HCT116 (cell line): ENCODE measurements at regions not wholly inside any gene's neighbourhood (a gene's known extent, or its start where the extent isn't known, plus 50 kb on each side); places are given as distances from the start of the nearest gene placed in this dataset.

ENCODE experiments used
- ATAC-seq: fragments of 200-7000 bp; cut with Tn5 transposase; 2 replicates; pipeline ENCODE4 v1.9.1; 2020; ENCODE audit warnings: mild to moderate bottlenecking, moderate library complexity
- BruUV-seq: library from RNA; stranded (reverse); fragments of 400-500 nt; replicated peaks from 2 replicates; lab custom pipeline; 2021; lab: Mats Ljungman, UMichigan
- CTCF ChIA-PET: fragments of 300-600 bp; sonication (Branson Sonifier 250); formaldehyde crosslinking; loops from one replicate; lab custom pipeline; 2021; ENCODE audit warnings: antibody characterized with exemption; lab: Charles Lee
- POLR2A ChIA-PET: fragments of 300-600, 350-600 bp; sonication (Branson Sonifier 250); formaldehyde crosslinking; loops from one replicate; lab custom pipeline; 2021; ENCODE audit warnings: antibody characterized with exemption; lab: Charles Lee
- RAD21 ChIA-PET, 2 experiments: fragments of 300-600 bp; sonication (Branson Sonifier 250); formaldehyde crosslinking; loops; one replicate each; lab custom pipeline; 2023; ENCODE audit warnings: low total read pairs in 2 of 2; ENCODE audit not compliant: uncharacterized antibody in 2 of 2, unreplicated experiment in 2 of 2, low non-redundant PET in 1 of 2; lab: Charles Lee
- DNase-seq: peaks from one replicate; pipeline ENCODE4 v3.0.0-alpha.2; 2010; ENCODE audit warnings: low read depth, low spot score
- H2AFZ ChIP-seq: fragments of 200-600 bp; shearing (Covaris generic), sonication (generic); 2 replicates; pipeline ENCODE4 v1.6.1; 2017; ENCODE audit warnings: low read depth, mixed run types, mixed read lengths, antibody characterized with exemption, low read length; ENCODE audit not compliant: poor library complexity, severe bottlenecking
- H3K27ac ChIP-seq: 2 replicates; pipeline ENCODE4 v1.5.1; 2012; ENCODE audit warnings: low read depth, low read length
- H3K27me3 ChIP-seq: fragments of 200-600 bp; sonication (generic); 2 replicates; pipeline ENCODE4 v1.6.1; 2016; ENCODE audit warnings: mixed run types, low read length, mixed read lengths; ENCODE audit not compliant: insufficient read depth
- H3K36me3 ChIP-seq, 2 experiments: fragments of 200-500 bp in 1 of 2; fragments of 200-600 bp in 1 of 2; sonication (Bioruptor generic) in 1 of 2; sonication (generic) in 1 of 2; 2 replicates each; pipeline versions ENCODE4 v1.5.1 to v1.6.1; 2014 to 2016; ENCODE audit warnings: low read length in 2 of 2, inconsistent platforms in 1 of 2, mixed read lengths in 1 of 2, mixed run types in 1 of 2; ENCODE audit not compliant: insufficient read depth in 2 of 2, control insufficient read depth in 1 of 2
- H3K4me1 ChIP-seq, 2 experiments: fragments of 200-600 bp in 1 of 2; sonication (generic) in 1 of 2; 2 replicates each; pipeline versions ENCODE4 v1.5.1 to v1.6.1; 2012 to 2017; ENCODE audit warnings: low read length in 2 of 2, inconsistent platforms in 1 of 2, mild to moderate bottlenecking in 1 of 2, mixed read lengths in 1 of 2, mixed run types in 1 of 2, moderate library complexity in 1 of 2; ENCODE audit not compliant: insufficient read depth in 2 of 2, control insufficient read depth in 1 of 2
- H3K4me2 ChIP-seq: fragments of 200-600 bp; sonication (generic); 2 replicates; pipeline ENCODE4 v1.6.1; 2017; ENCODE audit warnings: mixed run types, low read length, mixed read lengths
- H3K4me3 ChIP-seq, 2 experiments: fragments of 200-600 bp in 1 of 2; sonication (generic) in 1 of 2; replicated peaks in 1 of 2; 2 replicates each; pipeline ENCODE4 v1.5.1; 2011 to 2016; ENCODE audit warnings: low read length in 2 of 2, control low read depth in 1 of 2, low read depth in 1 of 2, mild to moderate bottlenecking in 1 of 2, mixed read lengths in 1 of 2, mixed run types in 1 of 2
- H3K79me2 ChIP-seq: fragments of 200-600 bp; sonication (generic); 2 replicates; pipeline ENCODE4 v1.6.1; 2017; ENCODE audit warnings: mild to moderate bottlenecking, mixed run types, low read length, moderate library complexity, mixed read lengths; ENCODE audit not compliant: insufficient read depth
- H3K9ac ChIP-seq: fragments of 200-600 bp; sonication (generic); 2 replicates; pipeline ENCODE4 v1.6.1; 2016; ENCODE audit warnings: low read length, mixed read lengths
- H3K9me2 ChIP-seq: fragments of 200-600 bp; sonication (generic), shearing (Covaris generic); 2 replicates; pipeline ENCODE4 v1.6.1; 2017; ENCODE audit warnings: mixed run types, mild to moderate bottlenecking, moderate library complexity; ENCODE audit not compliant: insufficient read depth
- H3K9me3 ChIP-seq, 2 experiments: fragments of 200-500 bp in 1 of 2; fragments of 200-600 bp in 1 of 2; sonication (Bioruptor generic) in 1 of 2; sonication (generic) in 1 of 2; 2 replicates each; pipeline ENCODE4 v1.6.1; 2014 to 2017; ENCODE audit warnings: low read length in 2 of 2, mixed read lengths in 2 of 2, inconsistent platforms in 1 of 2, low read depth in 1 of 2, mild to moderate bottlenecking in 1 of 2, mixed run types in 1 of 2, moderate library complexity in 1 of 2; ENCODE audit not compliant: control insufficient read depth in 1 of 2, insufficient read depth in 1 of 2
- H4K20me1 ChIP-seq: fragments of 200-600 bp; sonication (generic), shearing (Covaris generic); 2 replicates; pipeline ENCODE4 v1.6.1; 2017; ENCODE audit warnings: mixed run types, mild to moderate bottlenecking, moderate library complexity; ENCODE audit not compliant: insufficient read depth
- CBX3 ChIP-seq: IDR thresholded peaks from 2 replicates; pipeline ENCODE4 v1.6.1; 2012; ENCODE audit warnings: low read depth
- CEBPB ChIP-seq: IDR thresholded peaks from 2 replicates; pipeline ENCODE4 v1.6.1; 2012; ENCODE audit warnings: low read depth
- EGR1 ChIP-seq: IDR thresholded peaks from 2 replicates; pipeline ENCODE4 v1.6.1; 2012; ENCODE audit warnings: low read depth
- ELF1 ChIP-seq: IDR thresholded peaks from 2 replicates; pipeline ENCODE4 v1.6.1; 2012; ENCODE audit warnings: low read depth, borderline replicate concordance
- EZH2 ChIP-seq: fragments of 200-600 bp; sonication (generic); IDR thresholded peaks from 2 replicates; pipeline ENCODE4 v1.6.1; 2017; ENCODE audit warnings: antibody characterized with exemption, mixed run types
- FOSL1 ChIP-seq: IDR thresholded peaks from 2 replicates; pipeline ENCODE4 v1.6.1; 2012; ENCODE audit warnings: low read depth
- POLR2A ChIP-seq: IDR thresholded peaks from 2 replicates; pipeline ENCODE4 v1.7.0; 2011; ENCODE audit warnings: borderline replicate concordance; ENCODE audit not compliant: insufficient read depth, insufficient read length; ENCODE audit errors: extremely low read depth
- POLR2AphosphoS5 ChIP-seq: IDR thresholded peaks from 2 replicates; pipeline ENCODE4 v1.6.1; 2011; ENCODE audit warnings: mild to moderate bottlenecking, low read depth, low read length, moderate library complexity
- SIN3A ChIP-seq: IDR thresholded peaks from 2 replicates; pipeline ENCODE4 v1.6.1; 2012; ENCODE audit warnings: low read depth
- SP1 ChIP-seq: IDR thresholded peaks from 2 replicates; pipeline ENCODE4 v1.6.1; 2012; ENCODE audit warnings: low read depth
- SRF ChIP-seq: IDR thresholded peaks from 2 replicates; pipeline ENCODE4 v1.6.1; 2012; ENCODE audit warnings: low read depth
- TCF7L2 ChIP-seq: IDR thresholded peaks from 2 replicates; pipeline ENCODE4 v1.7.0; 2011; ENCODE audit warnings: borderline replicate concordance, inconsistent platforms; ENCODE audit not compliant: insufficient read depth, insufficient read length; ENCODE audit errors: extremely low read depth
- ZNF274 ChIP-seq: fragments of 200-500 bp; sonication (Bioruptor generic); IDR thresholded peaks from 2 replicates; pipeline ENCODE4 v1.6.1; 2014; ENCODE audit warnings: mild to moderate bottlenecking, low read depth, low read length, inconsistent platforms
- intact Hi-C: fragments of 100-400 bp; cut with micrococcal nuclease; formaldehyde crosslinking; loops from 2 replicates; pipeline ENCODE4 v1.10.0; 2022
- TF ChIP-seq, protein P1 (sequence below): IDR thresholded peaks from 2 replicates; pipeline ENCODE4 v1.6.1; 2012
- TF ChIP-seq, protein P2 (sequence below), 3 experiments: fragments of 200-600 bp in 1 of 3; sonication (generic) in 1 of 3; IDR thresholded peaks in 2 of 3; conservative IDR thresholded peaks in 1 of 3; 2 replicates each; pipeline ENCODE4 v1.5.1; 2012 to 2017; ENCODE audit warnings: low read depth in 2 of 3, low read length in 2 of 3, antibody characterized with exemption in 1 of 3, borderline replicate concordance in 1 of 3, control low read depth in 1 of 3, mild to moderate bottlenecking in 1 of 3, mixed read lengths in 1 of 3, mixed run types in 1 of 3, moderate library complexity in 1 of 3; ENCODE audit not compliant: insufficient read depth in 1 of 3

DNA sequence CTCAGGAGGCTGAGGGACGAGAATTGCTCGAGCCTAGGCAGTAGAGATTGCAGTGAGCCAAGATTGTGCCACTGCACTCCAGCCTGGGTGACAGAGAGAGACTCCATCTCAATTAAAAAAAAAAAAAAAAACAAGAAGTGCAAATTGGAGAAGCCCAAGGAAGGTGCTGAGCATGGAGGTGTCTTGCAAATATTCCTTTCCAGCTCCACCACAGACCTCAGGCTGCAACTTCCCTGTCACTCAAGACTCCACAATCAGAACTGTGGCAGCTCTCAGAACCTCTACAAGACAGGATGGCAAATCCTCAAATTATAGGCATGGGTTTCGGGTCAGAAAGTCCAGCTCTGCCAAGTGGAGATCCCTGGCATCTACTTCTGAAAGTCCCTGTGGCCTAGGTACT is 104.4 kb upstream of the TIAM1 start:
- Histone ChIP-seq H3K27ac (no peak overlapping the region), H3K9me2 (no peaks in the 10 kb centered on the region), H3K9ac (no peak overlapping the region), H4K20me1 (no peaks in the 10 kb centered on the region), H3K4me3 (no peak overlapping the region), H3K36me3 (no peaks in the 10 kb centered on the region), H3K4me2 (no peak overlapping the region), H3K4me1 (no peaks in the 10 kb centered on the region), H3K9me3 (no peaks in the 10 kb centered on the region), H3K79me2 (no peaks in the 10 kb centered on the region), H3K27me3 (no peaks in the 10 kb centered on the region), H2AFZ (no peak overlapping the region)
- ChIA-PET RAD21 (no interaction called here), CTCF (no interaction called here), POLR2A (interaction anchor here (0.7 kb wide), 1 partner anchor 63 kb away, joined by 3 read pairs; no protein-coding TSS in a partner anchor)
- ATAC-seq, result no peak
- intact Hi-C loops, result no loop called here
- no peak for DNase-seq
- TF ChIP-seq POLR2A (no peak), SIN3A (no peak), EGR1 (no peak), FOSL1 (no peak), ELF1 (no peak), TCF7L2 (no peak), EZH2 (no peak), SRF (no peak), CBX3 (no peak), SP1 (no peak), ZNF274 (no peak), POLR2AphosphoS5 (no peak), CEBPB (no peak)
- TF ChIP-seq, protein P1, sequence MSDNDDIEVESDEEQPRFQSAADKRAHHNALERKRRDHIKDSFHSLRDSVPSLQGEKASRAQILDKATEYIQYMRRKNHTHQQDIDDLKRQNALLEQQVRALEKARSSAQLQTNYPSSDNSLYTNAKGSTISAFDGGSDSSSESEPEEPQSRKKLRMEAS, result no peak
- TF ChIP-seq, protein P2, sequence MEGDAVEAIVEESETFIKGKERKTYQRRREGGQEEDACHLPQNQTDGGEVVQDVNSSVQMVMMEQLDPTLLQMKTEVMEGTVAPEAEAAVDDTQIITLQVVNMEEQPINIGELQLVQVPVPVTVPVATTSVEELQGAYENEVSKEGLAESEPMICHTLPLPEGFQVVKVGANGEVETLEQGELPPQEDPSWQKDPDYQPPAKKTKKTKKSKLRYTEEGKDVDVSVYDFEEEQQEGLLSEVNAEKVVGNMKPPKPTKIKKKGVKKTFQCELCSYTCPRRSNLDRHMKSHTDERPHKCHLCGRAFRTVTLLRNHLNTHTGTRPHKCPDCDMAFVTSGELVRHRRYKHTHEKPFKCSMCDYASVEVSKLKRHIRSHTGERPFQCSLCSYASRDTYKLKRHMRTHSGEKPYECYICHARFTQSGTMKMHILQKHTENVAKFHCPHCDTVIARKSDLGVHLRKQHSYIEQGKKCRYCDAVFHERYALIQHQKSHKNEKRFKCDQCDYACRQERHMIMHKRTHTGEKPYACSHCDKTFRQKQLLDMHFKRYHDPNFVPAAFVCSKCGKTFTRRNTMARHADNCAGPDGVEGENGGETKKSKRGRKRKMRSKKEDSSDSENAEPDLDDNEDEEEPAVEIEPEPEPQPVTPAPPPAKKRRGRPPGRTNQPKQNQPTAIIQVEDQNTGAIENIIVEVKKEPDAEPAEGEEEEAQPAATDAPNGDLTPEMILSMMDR (IDR thresholded peaks at IDR 0.05 in 2 of 3, conservative IDR thresholded peaks at IDR 0.05 in 1 of 3; ENCODE audit: borderline replicate concordance in 1 of 3, insufficient read depth in 1 of 3, low read depth in 2 of 3, low read length in 2 of 3), result no peak
- no TSS peak for BruUV-seq
